IMR-90 (cell line): ENCODE measurements at regions not wholly inside any gene's neighbourhood (a gene's known extent, or its start where the extent isn't known, plus 50 kb on each side); places are given as distances from the start of the nearest gene placed in this dataset.

Experiments
- ATAC-seq: fragments of 200-7000 bp; cut with Tn5 transposase; 2 replicates; pipeline ENCODE4 v1.9.1; 2020; ENCODE audit warnings: low read depth, mild to moderate bottlenecking, moderate library complexity
- BruUV-seq: library from RNA; stranded (reverse); fragments of 400-500 nt; replicated peaks from 2 replicates; lab custom pipeline; 2021; lab: Mats Ljungman, UMichigan
- CTCF ChIA-PET: fragments of 300-600 bp; formaldehyde crosslinking; extraction: SDS; loops from one replicate; lab custom pipeline; 2021; ENCODE audit warnings: antibody characterized with exemption; lab: Yijun Ruan, JAX
- POLR2A ChIA-PET: fragments of 300-600 bp; sonication (Branson Sonifier 250); formaldehyde crosslinking; loops from one replicate; lab custom pipeline; 2022; ENCODE audit warnings: antibody characterized with exemption; ENCODE audit not compliant: unreplicated experiment; lab: Charles Lee
- DNase-seq: peaks from one replicate; pipeline ENCODE4 v3.0.0; 2013
- H2AFZ ChIP-seq: replicated peaks from 2 replicates; pipeline ENCODE3; 2013; ENCODE audit warnings: low read length, mild to moderate bottlenecking; ENCODE audit not compliant: poor library complexity
- H2AK5ac ChIP-seq: 2 replicates; pipeline ENCODE4 v1.6.1; 2013; ENCODE audit warnings: low read depth, low read length, inconsistent platforms
- H2AK9ac ChIP-seq: replicated peaks from 2 replicates; pipeline ENCODE3; 2013; ENCODE audit warnings: mild to moderate bottlenecking, low read depth, low read length, moderate library complexity; ENCODE audit not compliant: poor library complexity
- H2BK120ac ChIP-seq: 2 replicates; pipeline ENCODE4 v1.6.1; 2013; ENCODE audit warnings: low read depth, low read length, inconsistent platforms
- H2BK15ac ChIP-seq: 3 replicates; pipeline ENCODE4 v1.6.1; 2013; ENCODE audit warnings: low read depth, low read length, inconsistent platforms
- H2BK20ac ChIP-seq: 2 replicates; pipeline ENCODE4 v1.6.1; 2013; ENCODE audit warnings: low read depth, mild to moderate bottlenecking, inconsistent platforms, low read length, moderate library complexity
- H2BK5ac ChIP-seq: 2 replicates; pipeline ENCODE4 v1.6.1; 2013; ENCODE audit warnings: mild to moderate bottlenecking, low read depth, low read length, inconsistent platforms; ENCODE audit not compliant: poor library complexity, severe bottlenecking
- H3K14ac ChIP-seq: replicated peaks from 2 replicates; pipeline ENCODE4 v1.6.1; 2013; ENCODE audit warnings: low read depth, low read length, inconsistent platforms
- H3K18ac ChIP-seq: 2 replicates; pipeline ENCODE4 v1.6.1; 2013; ENCODE audit warnings: low read depth, low read length, control low read depth
- H3K23ac ChIP-seq: 2 replicates; pipeline ENCODE4 v1.6.1; 2013; ENCODE audit warnings: low read depth, low read length, inconsistent platforms
- H3K27ac ChIP-seq: 2 replicates; pipeline ENCODE4 v1.5.1; 2013; ENCODE audit warnings: mild to moderate bottlenecking, control low read depth, low read length; ENCODE audit not compliant: insufficient read depth
- H3K27me3 ChIP-seq: 2 replicates; pipeline ENCODE4 v1.6.1; 2013; ENCODE audit warnings: low read length; ENCODE audit not compliant: control insufficient read depth, insufficient read depth
- H3K36me3 ChIP-seq: 2 replicates; pipeline ENCODE4 v1.6.1; 2013; ENCODE audit warnings: low read length, mixed read lengths; ENCODE audit not compliant: control insufficient read depth, insufficient read depth
- H3K4ac ChIP-seq: 2 replicates; pipeline ENCODE4 v1.6.1; 2013; ENCODE audit warnings: low read depth, low read length, inconsistent platforms
- H3K4me1 ChIP-seq: 2 replicates; pipeline ENCODE4 v1.6.1; 2013; ENCODE audit warnings: low read length, mixed read lengths; ENCODE audit not compliant: control insufficient read depth, insufficient read depth
- H3K4me2 ChIP-seq: 2 replicates; pipeline ENCODE4 v1.6.1; 2013; ENCODE audit warnings: low read depth, mild to moderate bottlenecking, control low read depth, low read length, moderate library complexity
- H3K4me3 ChIP-seq: 2 replicates; pipeline ENCODE4 v1.5.1; 2013; ENCODE audit warnings: low read depth, mild to moderate bottlenecking, control low read depth, low read length, moderate library complexity; ENCODE audit not compliant: insufficient read depth
- H3K56ac ChIP-seq: 2 replicates; pipeline ENCODE4 v1.6.1; 2013; ENCODE audit warnings: low read length, inconsistent platforms; ENCODE audit not compliant: insufficient read depth; ENCODE audit errors: extremely low read depth
- H3K79me1 ChIP-seq, 2 experiments: 2 replicates each; pipeline ENCODE4 v1.6.1; 2013; ENCODE audit warnings: low read length in 2 of 2, inconsistent platforms in 1 of 2, low read depth in 1 of 2
- H3K9ac ChIP-seq: 2 replicates; pipeline ENCODE4 v1.6.1; 2013; ENCODE audit warnings: low read depth, low read length, control low read depth
- H3K9me1 ChIP-seq: 2 replicates; pipeline ENCODE4 v1.6.1; 2013; ENCODE audit warnings: low read length, inconsistent platforms; ENCODE audit not compliant: insufficient read depth
- H3K9me3 ChIP-seq: 2 replicates; pipeline ENCODE4 v1.6.1; 2013; ENCODE audit warnings: low read length; ENCODE audit not compliant: control insufficient read depth, insufficient read depth
- H4K20me1 ChIP-seq: 2 replicates; pipeline ENCODE4 v1.6.1; 2013; ENCODE audit warnings: low read length, inconsistent platforms; ENCODE audit not compliant: insufficient read depth
- H4K5ac ChIP-seq: 2 replicates; pipeline ENCODE4 v1.6.1; 2013; ENCODE audit warnings: mild to moderate bottlenecking, low read depth, low read length, control low read depth
- H4K8ac ChIP-seq, 2 experiments: 2 replicates each; pipeline ENCODE4 v1.6.1; 2013; ENCODE audit warnings: low read depth in 2 of 2, low read length in 2 of 2, control low read depth in 1 of 2, inconsistent platforms in 1 of 2
- H4K91ac ChIP-seq: 2 replicates; pipeline ENCODE4 v1.6.1; 2013; ENCODE audit warnings: low read depth, low read length, inconsistent platforms; ENCODE audit not compliant: insufficient read depth
- BHLHE40 ChIP-seq: fragments of 150-350 bp; IDR thresholded peaks from 2 replicates; pipeline ENCODE4 v1.6.1; 2016; ENCODE audit warnings: mild to moderate bottlenecking, low read depth, low read length
- CEBPB ChIP-seq: IDR thresholded peaks from 2 replicates; pipeline ENCODE4 v1.6.1; 2012; ENCODE audit warnings: low read depth, low read length, improper control_type of control experiment
- CHD1 ChIP-seq: IDR thresholded peaks from 2 replicates; pipeline ENCODE4 v1.6.1; 2012; ENCODE audit warnings: low read depth, low read length, improper control_type of control experiment
- CTCF ChIP-seq: conservative IDR thresholded peaks from 2 replicates; pipeline ENCODE4 v1.5.1; 2012; ENCODE audit warnings: mild to moderate bottlenecking, low read depth, low read length, improper control_type of control experiment
- ELK1 ChIP-seq: fragments of 150-350 bp; IDR thresholded peaks from 2 replicates; pipeline ENCODE4 v1.6.1; 2016; ENCODE audit warnings: low read depth, mild to moderate bottlenecking, low read length, moderate library complexity, borderline replicate concordance
- FOS ChIP-seq: fragments of 150-350 bp; IDR thresholded peaks from 2 replicates; pipeline ENCODE4 v1.6.1; 2016; ENCODE audit warnings: low read depth, low read length
- MAFK ChIP-seq: IDR thresholded peaks from 2 replicates; pipeline ENCODE4 v1.6.1; 2012; ENCODE audit warnings: low read depth, low read length, improper control_type of control experiment
- MAZ ChIP-seq: IDR thresholded peaks from 2 replicates; pipeline ENCODE4 v1.6.1; 2012; ENCODE audit warnings: low read depth, mild to moderate bottlenecking, low read length, improper control_type of control experiment, moderate library complexity, borderline replicate concordance
- MXI1 ChIP-seq: IDR thresholded peaks from 2 replicates; pipeline ENCODE4 v1.6.1; 2012; ENCODE audit warnings: low read depth, mild to moderate bottlenecking, low read length, moderate library complexity, borderline replicate concordance
- NFE2L2 ChIP-seq: fragments of 150-350 bp; IDR thresholded peaks from 2 replicates; pipeline ENCODE4 v1.6.1; 2016; ENCODE audit warnings: low read depth, mild to moderate bottlenecking, low read length
- POLR2A ChIP-seq: IDR thresholded peaks from 2 replicates; pipeline ENCODE4 v1.6.1; 2012; ENCODE audit warnings: mild to moderate bottlenecking, low read depth, low read length
- RAD21 ChIP-seq: IDR thresholded peaks from 2 replicates; pipeline ENCODE4 v1.6.1; 2012; ENCODE audit warnings: low read length, improper control_type of control experiment
- RCOR1 ChIP-seq: IDR thresholded peaks from 2 replicates; pipeline ENCODE4 v1.6.1; 2012; ENCODE audit warnings: mild to moderate bottlenecking, low read length, improper control_type of control experiment; ENCODE audit not compliant: insufficient replicate concordance
- RFX5 ChIP-seq: IDR thresholded peaks from 2 replicates; pipeline ENCODE4 v1.8.0; 2012; ENCODE audit warnings: low read depth, mild to moderate bottlenecking, low read length, moderate library complexity
- SMC3 ChIP-seq: fragments of 150-350 bp; IDR thresholded peaks from 2 replicates; pipeline ENCODE4 v1.6.1; 2016; ENCODE audit warnings: low read depth, mild to moderate bottlenecking, antibody characterized with exemption, low read length, moderate library complexity
- USF2 ChIP-seq: fragments of 150-350 bp; IDR thresholded peaks from 2 replicates; pipeline ENCODE4 v1.6.1; 2017; ENCODE audit warnings: mild to moderate bottlenecking, antibody characterized with exemption, low read length, low read depth
- WGBS, 2 experiments: methylation state at CpG; one replicate each; pipeline versions ENCODE4 v1.1.5 to v1.1.7; 2013; ENCODE audit warnings: missing lambda C conversion rate in 2 of 2; ENCODE audit not compliant: insufficient read length in 1 of 2; ENCODE audit errors: extremely low coverage in 2 of 2; 5-methylcytosine and 5-hydroxymethylcytosine counted together
- dilution Hi-C: fragments of 300-500 bp; cut with HindIII; formaldehyde crosslinking; loops from one replicate; pipeline ENCODE4 v1.14.3; 2018; ENCODE audit warnings: low sequenced_read_pairs; ENCODE audit not compliant: unreplicated experiment
- in situ Hi-C: fragments of 300-500 bp; cut with MboI; formaldehyde crosslinking; loops from 3 replicates; pipeline ENCODE4 v1.14.3; 2019; ENCODE audit warnings: low sequenced_read_pairs, inconsistent platforms, mixed read lengths
- intact Hi-C: fragments of 100-400 bp; cut with micrococcal nuclease; formaldehyde crosslinking; loops from 2 replicates; pipeline ENCODE4 v1.10.0; 2022

GRCh38 chr3:162643245-162643644, 1146.6 kb downstream of the OTOL1 start:
- H3K4me3 ChIP-seq = no peak overlapping the region
- H3K14ac ChIP-seq = no peak overlapping the region
- WGBS, 2 experiments = no CpG with 5 or more reads among the region's 2 CpGs
- CTCF ChIA-PET = no interaction called here
- no peaks in the 10 kb centered on the region for H3K27me3 ChIP-seq
- H4K20me1 ChIP-seq = no peaks in the 10 kb centered on the region
- H2BK20ac ChIP-seq = no peak overlapping the region
- H2AK5ac ChIP-seq = no peak overlapping the region
- H3K79me1 ChIP-seq = no peaks in the 10 kb centered on the region
- dilution Hi-C loops (no loop called here), in situ Hi-C loops (no loop called here), intact Hi-C loops (no loop called here)
- POLR2A ChIA-PET = no interaction called here
- no peak overlapping the region for H4K91ac ChIP-seq
- no peaks in the 10 kb centered on the region for H3K9me1 ChIP-seq
- H3K4me1 ChIP-seq = no peaks in the 10 kb centered on the region
- H2AK9ac ChIP-seq = no peak overlapping the region
- no peak overlapping the region for H2BK120ac ChIP-seq
- DNase-seq = no peak
- no peak overlapping the region for H4K8ac ChIP-seq
- no TSS peak for BruUV-seq
- H3K18ac ChIP-seq = no peak overlapping the region
- H3K56ac ChIP-seq = no peak overlapping the region
- no peak overlapping the region for H3K27ac ChIP-seq
- TF ChIP-seq MXI1 (no peak), MAFK (no peak), SMC3 (no peak), RAD21 (no peak), BHLHE40 (no peak), RFX5 (no peak), CTCF (no peak), MAZ (no peak), NFE2L2 (no peak), ELK1 (no peak), FOS (no peak), POLR2A (no peak), USF2 (no peak), CHD1 (no peak), RCOR1 (no peak), CEBPB (no peak)
- H2BK15ac ChIP-seq = no peak overlapping the region
- H3K23ac ChIP-seq = no peak overlapping the region
- ATAC-seq = no peak
- H2BK5ac ChIP-seq = no peak overlapping the region
- H4K5ac ChIP-seq = no peak overlapping the region
- H2AFZ ChIP-seq = no peak overlapping the region
- peaks cover 3% of the 10 kb centered on the region; the same call in 1 of the 2 replicates for H3K9me3 ChIP-seq
- no peaks in the 10 kb centered on the region for H3K36me3 ChIP-seq
- no peak overlapping the region for H3K4me2 ChIP-seq
- H3K9ac ChIP-seq = no peak overlapping the region
- H3K4ac ChIP-seq = no peak overlapping the region
